ENCODE measurements at regions not wholly inside any gene's neighbourhood (a gene's known extent, or its start where the extent isn't known, plus 50 kb on each side); places are given as distances from the start of the nearest gene placed in this dataset.
"Not testable (repeated sequence)": the region's sequence is repeated elsewhere in the genome, so short reads cannot be mapped to it uniquely, and the experiment has no call there.

DNA sequence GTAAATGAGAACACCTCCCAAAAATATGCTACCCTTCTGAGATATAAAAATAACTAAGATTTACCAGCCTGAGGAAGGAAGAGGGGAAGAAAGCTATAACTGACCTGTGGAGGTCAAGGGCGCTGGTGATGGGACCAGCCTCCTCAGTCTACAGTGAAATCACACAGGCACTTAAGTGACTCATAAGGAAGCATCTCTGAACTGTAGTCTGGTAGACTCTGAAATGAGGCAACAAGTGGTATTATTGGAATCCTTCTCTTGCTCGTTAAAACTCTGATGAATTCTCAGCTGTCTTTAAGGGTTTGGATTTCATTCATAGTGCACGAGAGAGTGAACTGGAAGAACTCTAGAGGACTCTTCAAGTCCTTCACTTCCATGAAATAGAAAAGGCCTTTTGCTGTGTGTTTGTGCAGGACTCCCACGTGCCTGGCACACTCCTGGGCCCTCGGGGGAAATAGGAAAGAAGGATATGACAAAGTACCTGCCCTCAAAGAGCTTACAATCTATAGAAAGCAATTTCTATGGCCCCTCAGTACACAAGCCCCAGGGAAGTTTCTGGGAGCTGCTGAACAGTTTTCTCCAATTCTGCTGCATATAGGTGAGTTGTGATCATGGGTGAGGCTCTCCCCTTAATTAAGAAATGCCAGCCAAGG is 231.8 kb upstream of the RREB1 start:
- intact Hi-C loops (cut with DNase I), result no loop called here
- DNase-seq, result no peak

GRCh38 chr6:6877792-6878191 is 230.0 kb upstream of the RREB1 start:
- intact Hi-C loops (cut with DNase I); DNase-seq: not testable (repeated sequence)

GRCh38 chr6:6878887-6879585 is 228.7 kb upstream of the RREB1 start:
- intact Hi-C loops (cut with DNase I), result no loop called here
- DNase-seq, result no peak

- intact Hi-C loops (cut with DNase I); DNase-seq: not testable (repeated sequence)
Measured at GRCh38 chr6:6879586-6879974, 228.2 kb upstream of the RREB1 start.

DNA sequence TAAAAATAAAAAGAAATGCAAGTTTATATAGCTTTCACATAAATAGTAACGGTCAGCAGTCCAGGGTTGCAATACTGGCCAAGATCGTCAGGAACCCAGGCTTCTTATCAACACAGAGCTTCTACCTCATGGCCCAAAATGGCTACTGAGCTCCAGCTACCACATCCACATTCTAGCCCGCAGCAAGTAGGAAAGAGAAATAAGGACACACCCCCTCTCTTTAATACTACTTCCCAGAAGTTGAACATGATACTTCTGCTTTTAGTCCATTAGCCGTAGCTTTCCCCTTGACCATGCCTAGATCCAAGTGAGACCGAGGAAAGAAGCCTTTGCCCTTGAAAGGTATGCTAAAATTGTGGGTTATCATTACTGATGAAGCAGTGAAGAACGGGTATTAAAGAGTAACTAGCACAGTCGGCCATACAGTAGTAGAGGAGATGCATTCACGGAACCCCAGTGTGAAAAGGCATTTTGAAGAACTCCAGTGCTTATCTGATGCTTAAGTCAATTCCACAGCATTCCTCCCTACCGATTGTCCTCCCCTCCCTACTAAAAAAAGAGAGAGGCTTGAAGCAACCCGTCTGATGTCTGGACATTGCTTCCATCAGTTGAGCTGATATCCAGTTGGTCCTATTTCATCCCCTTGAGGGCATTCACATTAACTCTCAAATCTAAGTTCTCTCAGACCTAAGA is 226.9 kb upstream of the RREB1 start:
- no peak for DNase-seq
- intact Hi-C loops (cut with DNase I), result no loop called here

DNA sequence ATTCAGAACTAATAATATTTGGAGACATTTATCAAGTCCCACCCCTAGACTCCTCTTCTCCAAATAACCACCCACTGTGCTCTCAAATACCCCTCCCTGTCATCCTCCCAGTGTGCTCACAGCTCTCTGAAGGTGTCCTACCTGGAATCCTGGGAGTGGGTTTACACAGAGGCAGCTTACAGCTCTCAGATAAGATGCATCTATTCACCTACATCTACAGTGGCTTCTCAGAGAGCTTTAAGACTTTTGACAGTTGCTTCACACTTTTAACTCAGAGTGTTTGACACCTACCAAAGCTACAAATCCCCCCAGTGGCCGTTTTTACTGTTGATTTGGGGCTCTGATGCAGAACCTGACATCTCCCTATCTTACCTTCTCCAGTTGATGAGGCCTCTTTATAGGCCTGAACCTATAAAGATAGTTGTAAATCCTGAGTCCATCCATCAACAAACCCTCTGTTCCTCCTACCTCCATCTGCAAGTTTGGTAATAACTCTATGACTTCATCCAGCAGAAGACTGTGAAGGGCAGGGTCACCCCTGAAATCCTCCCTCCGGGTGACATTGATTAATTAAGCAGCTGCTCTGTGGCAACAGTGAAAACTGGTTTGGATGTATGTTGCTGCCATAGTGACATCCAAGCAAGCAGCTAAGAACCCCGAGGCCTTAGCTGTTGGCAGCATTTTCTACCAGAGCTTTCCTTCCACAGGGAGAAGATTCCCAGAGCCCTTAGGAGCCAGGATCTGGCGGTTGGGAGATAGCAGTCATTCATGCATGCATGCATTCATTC is 226.1 kb upstream of the RREB1 start:
- intact Hi-C loops (cut with DNase I), result no loop called here
- DNase-seq, result no peak

- DNase-seq, result no peak
- intact Hi-C loops (cut with DNase I), result no loop called here
Measured at GRCh38 chr6:6882592-6882991, 225.2 kb upstream of the RREB1 start.

- intact Hi-C loops (cut with DNase I), result no loop called here
- DNase-seq, result no peak
Measured at GRCh38 chr6:6883011-6883410, 224.8 kb upstream of the RREB1 start.

DNA sequence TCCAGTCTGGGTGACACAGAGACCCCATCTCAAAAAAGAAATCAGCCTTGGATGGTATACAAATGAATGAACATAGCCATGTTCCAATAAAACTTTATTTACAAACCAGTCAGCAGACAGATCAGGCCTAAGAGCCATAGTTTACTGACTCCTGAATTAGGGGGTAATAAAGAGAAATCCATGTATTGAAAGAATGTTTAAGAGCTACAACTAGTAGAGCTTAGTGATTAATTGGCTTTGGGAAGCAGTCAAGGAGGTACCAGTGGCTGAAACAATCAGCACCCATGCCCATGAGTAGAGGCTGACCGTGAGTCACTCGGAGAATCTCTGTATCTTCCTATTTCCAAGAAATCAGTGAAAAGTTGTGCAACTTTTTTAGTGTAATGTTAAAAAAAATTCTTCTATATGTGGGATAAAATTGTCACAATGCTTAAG is 223.6 kb upstream of the RREB1 start:
- intact Hi-C loops (cut with DNase I), result no loop called here
- no peak for DNase-seq

GRCh38 chr6:6884916-6885315 is 222.8 kb upstream of the RREB1 start:
- no peak for DNase-seq
- intact Hi-C loops (cut with DNase I), result no loop called here

- DNase-seq, result peak in 41 of 42 donors; percentile 8 to 80 (median 41)
- intact Hi-C loops (cut with DNase I), result no loop called here
Measured at GRCh38 chr6:6885521-6886170, 222.1 kb upstream of the RREB1 start.

DNA sequence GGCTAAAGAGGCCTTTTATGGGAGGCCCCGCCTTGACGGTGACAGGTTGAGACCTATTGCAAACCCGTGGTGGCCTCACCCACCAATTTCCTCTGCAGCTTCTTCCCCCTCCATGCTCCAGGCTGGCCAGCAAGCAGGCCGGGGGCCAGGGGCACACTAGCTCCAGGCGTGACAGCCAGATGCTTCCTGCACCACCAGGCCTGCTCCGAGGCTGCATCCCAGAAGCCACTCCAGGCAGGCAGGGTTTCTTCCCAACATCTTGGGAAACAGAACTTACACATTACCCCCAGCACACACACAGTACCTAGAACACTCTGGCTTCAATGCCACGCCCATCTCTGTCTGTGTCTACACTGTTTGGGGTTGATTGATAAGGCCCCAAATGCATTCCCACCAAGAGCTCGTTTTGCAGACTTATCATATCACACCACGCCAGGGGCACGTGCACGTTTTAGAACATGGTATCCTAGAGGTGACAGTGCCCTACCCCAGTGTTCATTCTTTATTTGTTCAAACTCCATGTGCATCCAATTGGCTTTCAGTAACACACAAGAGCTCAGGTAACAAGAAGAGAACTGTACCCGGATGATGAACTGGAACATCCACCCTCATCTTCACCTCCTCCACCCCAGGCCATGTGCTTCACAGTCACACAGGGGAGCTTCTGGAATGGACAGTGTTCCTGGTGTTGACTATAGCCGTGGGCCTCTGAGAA is 221.4 kb upstream of the RREB1 start:
- peak in 30 of 42 donors; percentile 10 to 65 (median 32) for DNase-seq
- intact Hi-C loops (cut with DNase I), result no loop called here

DNA sequence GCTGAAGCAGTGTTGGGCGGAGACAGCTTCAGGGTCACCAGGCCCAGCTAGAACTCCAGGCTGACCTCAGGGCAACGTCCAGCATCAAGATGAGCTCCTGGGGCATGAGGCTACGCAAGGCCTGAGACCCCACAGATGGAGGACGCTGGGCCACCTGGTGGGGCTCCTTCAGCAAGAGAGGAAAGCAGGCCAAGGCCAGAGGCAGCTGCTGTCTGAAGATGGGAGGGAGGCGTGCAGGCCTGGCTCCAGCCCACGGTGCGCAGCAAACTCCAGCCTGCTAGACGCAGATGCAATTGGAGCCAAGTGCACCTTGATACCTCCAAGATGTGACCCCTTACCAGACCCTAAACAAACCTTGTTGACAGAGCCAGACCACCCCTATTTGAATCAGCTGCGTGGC is 220.9 kb upstream of the RREB1 start:
- intact Hi-C loops (cut with DNase I), result no loop called here
- no peak for DNase-seq

- no peak for DNase-seq
Measured at GRCh38 chr6:6889601-6890000, 218.2 kb upstream of the RREB1 start.

DNA sequence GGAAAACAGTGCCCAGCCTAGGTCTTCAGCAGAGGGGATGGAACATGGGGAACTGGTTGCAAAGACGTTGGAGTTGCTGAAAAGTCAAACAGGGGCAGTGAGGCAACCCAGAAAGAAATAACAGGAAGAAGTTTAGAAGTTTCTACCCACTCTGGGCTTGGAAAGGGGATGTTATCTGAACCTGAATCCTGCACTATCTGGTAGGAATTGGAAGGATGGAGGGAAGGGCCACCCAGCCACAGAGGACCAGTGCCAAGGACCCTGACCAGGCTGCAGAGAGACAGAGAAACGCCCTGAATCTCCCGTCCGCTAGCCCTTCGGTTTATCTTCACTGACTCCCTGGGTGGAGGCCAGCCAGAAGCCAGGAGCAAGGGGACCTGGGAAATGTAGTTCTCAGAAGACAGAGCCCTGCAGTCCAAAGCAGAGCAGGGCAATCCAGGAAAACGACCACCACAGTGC is 217.3 kb upstream of the RREB1 start:
- intact Hi-C loops (cut with DNase I), result no loop called here
- DNase-seq, result peak in 3 of 42 donors; percentile 13 to 32 (median 13)

More at GRCh38 chr6:6889601-6890000, 218.2 kb upstream of the RREB1 start:
- intact Hi-C loops (cut with DNase I), result no loop called here

GRCh38 chr6:6891125-6891721 is 216.5 kb upstream of the RREB1 start:
- DNase-seq, result no peak
- intact Hi-C loops (cut with DNase I), result no loop called here

DNA sequence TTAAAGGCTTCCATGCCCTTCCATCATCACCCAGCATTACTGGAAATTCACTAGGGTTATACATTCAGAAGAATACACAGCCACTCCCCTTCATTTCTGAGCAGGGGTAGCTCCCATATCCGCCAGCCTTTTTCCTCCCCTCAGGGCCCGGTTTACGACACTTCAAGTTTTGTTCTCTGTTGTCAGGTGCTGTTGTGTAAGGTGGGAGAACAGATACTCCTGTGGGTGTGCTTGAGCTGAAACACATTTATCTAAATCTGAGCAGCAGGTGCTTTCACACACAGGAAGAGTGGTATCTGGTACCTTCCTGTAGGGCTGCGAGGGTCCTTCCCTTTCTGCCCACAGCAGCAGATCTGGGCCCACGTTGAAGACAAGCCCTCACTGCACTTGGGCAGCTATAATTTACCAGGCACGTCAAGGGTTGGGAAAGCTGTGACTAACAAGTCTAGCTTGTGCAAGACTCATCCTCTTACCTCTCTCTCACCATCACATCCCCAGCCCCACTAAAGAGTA is 215.8 kb upstream of the RREB1 start:
- intact Hi-C loops (cut with DNase I), result no loop called here
- no peak for DNase-seq
